ENCODE measurements at regions not wholly inside any gene's neighbourhood (a gene's known extent, or its start where the extent isn't known, plus 50 kb on each side); places are given as distances from the start of the nearest gene placed in this dataset.
"Not testable (repeated sequence)": the region's sequence is repeated elsewhere in the genome, so short reads cannot be mapped to it uniquely, and the experiment has no call there.

DNA sequence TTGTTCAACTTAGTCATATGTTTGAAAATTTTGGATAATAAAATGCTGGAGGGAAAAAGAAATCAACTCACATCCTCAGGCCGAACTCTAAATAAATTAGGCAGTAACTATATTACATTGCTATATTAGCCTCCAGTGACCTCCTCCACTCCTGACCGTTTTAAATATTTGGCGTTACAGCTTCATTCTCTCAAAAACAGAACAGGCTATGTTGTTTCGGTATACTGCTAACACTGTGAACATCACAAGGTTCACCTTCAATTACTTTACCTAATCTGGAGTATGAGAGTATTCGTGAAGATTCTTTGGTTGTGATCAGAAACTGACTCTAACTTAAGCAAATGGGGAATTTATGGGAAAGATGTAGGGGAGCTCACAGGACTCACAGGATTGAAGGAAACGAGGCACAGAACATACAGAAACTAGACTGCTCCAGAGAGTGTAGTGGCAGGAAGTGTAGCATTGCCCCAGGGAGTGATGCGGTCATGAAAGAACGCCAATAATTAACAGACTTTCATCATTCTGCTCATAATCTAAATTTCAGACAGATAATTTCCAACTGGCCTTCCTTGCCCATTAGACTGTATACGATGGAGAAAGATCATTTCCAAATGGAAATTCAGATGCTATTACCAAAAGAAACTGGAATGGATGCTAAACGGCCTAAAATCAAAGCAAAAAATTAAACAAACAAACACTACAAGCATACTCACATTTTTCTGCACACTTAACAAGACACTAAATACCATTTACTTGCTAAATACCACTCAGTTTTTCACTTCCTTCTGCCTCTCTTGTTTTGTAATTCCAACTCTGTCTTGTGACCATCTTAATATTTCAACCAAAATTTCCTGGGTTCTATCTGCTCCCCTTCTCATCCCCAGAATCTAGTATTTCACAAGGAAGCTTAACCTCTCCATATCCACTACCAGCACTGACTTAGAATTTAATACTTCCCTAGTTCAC is 110.1 kb upstream of the LPAR1 start:
- DNase-seq, result no peak

DNA sequence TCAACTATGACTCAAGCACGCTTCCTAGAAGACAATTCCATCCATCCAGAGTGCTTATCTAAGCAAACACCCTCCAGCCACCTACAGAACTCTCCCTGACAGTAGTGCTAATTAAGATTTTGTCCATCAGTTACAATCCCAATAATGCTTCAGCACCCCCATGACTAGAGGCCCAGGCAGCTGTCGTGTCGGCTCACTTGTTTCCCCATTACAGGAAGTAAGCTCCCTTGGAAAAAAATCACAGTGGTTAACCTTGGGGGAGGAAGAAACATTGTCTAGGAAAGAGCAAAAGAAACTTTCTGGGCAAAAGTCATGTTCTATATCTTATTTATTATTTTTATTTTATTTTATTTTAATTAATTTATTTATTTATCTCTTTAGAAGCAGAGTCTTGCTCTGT is 108.8 kb upstream of the LPAR1 start:
- no peak for DNase-seq

DNA sequence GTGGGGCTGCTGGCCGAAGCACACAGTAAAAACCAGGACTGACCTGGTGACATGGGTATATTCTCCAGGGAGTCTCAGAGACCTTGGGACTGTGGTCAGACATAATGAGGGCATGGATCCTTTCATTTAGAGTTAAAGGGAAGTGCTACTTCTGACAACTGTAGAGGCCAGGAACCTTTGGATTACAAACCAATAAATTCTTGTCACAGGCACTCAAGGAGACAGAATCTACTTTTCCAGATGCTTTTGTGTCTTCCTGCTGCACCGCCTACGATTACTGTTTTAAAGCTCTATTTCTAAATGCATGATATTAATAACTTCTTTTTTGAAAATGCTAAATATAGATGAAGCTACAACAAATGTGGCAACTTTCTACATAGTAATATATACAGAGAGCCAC is 106.5 kb upstream of the LPAR1 start:
- no peak for DNase-seq

DNA sequence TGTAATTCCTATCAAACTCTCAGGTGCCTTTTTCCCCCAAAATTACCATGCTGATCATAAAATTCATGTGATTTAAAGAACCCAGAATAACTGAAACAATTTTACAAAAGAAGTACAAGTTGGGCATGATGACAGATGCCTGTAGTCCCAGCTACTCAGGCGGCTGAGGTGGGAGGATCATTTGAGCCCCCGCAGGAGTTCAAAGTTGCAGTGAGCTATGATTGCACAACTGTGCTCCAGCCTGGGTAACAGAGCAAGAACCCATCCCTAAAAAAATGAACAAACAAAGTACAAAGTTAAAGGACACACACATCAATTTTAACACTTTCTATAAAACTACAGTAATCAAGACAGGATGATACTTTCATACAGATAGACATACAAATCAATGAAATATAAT is 97.9 kb upstream of the LPAR1 start:
- no peak for DNase-seq

DNA sequence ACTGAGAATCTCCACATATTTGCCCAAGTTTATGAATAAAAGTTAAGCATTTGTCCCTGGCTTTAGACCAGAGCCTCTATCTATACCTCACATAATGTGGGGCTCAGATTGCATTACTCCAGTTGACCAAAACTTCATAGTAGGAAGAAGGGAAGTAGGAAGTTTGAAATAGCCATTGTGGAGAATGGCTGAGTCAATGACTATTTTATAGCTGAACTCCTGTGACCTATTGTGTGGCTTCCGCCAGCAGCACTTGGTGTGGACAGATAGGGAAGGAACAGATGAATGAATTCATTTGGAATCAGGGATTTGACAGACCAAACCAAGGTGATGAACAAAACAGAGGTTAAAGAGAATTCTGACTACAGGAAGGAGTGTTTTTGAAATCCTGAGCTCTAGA is 92.9 kb upstream of the LPAR1 start:
- DNase-seq, result no peak

DNA sequence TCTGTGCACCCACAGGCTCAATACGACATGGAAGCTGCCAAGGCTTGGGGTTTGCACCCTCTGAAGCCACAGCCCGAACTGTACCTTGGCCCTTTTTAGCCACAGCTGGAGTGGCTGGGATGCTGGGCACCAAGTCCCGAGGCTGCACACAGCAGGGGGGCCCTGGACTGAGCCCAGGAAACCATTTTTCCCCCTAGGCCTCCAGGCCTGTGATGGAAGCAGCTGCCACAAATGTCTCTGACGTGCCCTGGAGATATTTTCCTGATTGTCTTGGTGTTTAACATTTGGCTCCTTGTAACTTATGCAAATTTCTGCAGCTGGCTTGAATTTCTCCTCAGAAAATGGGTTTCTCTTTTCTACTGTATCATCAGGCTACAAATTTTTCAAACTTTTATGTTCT is 82.3 kb upstream of the LPAR1 start:
- no peak for DNase-seq

DNA sequence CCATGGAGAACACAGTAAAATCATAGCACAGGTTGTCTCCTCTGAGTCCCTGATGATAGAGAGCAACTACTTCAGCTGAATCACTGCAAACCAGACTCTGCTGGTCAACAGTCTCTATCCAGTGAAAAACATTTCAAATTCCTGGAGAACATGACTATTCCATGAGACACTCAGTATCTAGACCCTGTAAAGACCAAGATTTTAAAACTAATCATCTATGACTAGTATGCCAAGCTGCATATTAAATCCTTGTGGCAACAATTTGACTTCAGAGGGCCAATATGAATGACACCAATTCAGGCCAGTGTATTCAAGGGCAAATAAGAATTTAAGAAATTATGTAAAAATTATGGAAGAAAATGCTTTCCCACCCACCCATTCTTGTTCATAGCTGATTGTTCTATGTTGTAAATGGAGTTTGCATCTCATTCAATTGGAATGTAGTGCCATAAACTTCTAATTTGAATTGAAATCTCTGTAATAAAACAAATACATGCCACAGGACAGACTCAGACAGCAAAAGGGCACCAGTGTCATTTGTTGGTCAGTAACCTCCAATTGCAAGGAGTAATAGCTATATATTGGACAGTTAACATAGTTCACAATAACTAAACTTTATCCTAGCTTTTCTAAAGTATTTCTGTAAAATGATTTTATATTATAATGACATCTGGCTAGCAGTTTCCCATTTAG is 80.1 kb upstream of the LPAR1 start:
- DNase-seq, result no peak

DNA sequence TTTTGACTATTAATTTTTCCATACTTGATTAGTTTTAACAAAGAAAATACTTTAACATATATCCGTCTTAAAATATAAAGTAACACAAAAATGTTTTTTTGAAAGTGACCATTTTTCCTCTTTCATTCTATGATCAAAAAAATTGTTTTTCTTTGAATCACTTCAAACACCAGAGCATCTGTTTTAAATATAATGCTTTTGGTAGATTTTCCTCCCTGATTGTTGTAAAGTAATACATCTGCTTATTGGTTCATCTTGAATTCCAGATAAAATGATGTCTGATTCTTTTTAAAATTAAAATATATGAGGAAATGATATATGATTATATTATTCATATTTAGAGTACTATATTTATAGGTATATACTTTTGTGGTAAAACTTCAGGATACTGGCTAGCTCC is 76.2 kb upstream of the LPAR1 start:
- no peak for DNase-seq

DNA sequence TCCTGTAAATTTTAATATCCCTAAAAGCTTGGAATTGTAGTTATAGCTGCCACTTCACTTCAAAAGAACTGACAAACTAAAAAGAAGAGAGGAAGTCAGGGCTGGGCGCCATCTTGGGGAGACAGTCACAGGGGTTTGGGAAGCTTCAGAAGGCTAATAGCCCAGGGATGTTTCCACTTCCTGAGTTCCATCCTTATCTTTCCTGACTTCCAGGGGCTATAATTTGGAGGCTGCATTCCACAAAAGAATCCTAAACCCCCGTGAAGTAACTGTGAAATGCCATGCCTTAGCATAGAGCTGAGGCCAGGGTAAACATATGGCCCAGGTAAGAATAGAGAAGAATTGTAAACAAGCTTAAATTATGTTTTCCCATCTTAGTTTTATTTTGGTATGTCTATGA is 75.4 kb upstream of the LPAR1 start:
- no peak for DNase-seq

DNA sequence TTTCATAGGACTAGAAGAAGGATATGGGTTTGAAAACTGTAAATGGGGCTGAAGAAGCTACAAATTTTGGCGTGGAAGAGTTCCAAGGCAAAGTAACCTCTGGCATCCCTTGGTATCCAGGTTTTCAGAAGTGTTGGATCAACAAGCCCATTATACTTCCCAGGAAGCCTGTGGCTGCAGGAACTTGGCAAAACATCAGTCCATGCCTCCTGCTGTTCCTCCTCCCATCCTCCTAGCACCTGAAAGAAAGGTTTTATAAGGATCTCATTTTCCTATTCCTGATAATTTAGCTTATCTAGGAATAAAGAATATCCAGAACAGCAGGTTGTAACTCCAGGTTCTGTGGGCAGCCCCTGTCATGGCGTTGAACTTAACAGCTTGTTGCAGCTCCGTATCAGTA is 72.5 kb upstream of the LPAR1 start:
- DNase-seq, result no peak

DNA sequence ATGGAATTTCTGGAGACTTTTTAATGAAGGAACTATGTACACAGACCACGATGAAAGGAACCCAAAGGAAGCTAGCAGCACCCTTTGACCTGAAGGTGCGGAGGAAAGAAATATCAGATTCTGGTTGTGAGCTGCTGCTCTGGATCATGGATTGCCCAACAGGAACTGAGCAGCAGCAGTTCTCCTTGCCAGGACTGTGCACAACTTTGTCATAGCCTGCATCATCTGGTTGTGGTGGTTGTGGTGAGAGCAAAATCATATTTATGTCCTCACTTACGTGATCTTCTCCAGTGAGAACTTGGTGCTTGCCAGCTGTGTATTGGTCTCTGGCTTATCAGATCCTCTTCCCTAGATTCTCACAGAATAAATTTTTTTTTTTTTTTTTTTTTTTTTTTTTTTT is 70.7 kb upstream of the LPAR1 start:
- DNase-seq, result peak; percentile 14

DNA sequence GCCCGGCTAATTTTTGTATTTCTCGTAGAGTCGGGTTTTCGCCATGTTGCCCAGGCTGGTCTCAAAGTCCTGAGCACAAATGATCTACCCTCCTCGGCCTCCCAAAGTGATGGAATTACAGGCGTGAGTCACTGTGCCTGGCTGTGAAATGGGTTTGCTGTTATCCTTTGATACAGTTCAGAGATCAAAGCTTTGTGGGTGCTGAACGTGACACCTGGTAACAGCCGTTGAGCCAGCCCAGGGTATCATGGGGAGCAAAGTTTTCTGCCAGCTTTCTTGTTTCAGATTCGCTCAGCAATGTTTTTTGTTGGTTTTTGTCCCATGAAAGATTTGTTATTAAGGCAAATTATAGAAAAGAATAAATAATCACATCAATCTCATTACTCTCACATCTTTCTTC is 68.9 kb upstream of the LPAR1 start:
- DNase-seq, result no peak

DNA sequence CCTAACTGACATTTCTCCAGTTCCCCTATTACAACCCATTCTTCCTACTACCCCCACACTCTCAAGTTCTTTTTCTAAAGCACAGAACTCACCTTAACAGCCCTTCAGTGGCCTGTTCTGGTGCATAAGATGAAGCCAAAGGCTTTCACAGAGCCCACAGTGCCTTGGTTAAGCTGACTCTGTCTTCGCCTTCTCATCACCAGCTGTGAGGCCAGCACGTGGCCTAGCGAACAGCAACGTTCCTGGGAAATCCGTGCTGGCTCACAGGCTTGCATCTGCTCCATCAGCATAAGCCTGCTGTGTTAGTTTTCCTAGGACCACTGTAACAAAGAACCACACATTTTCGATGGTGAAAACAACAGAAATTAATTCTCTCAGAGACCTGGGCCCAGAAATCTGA is 67.9 kb upstream of the LPAR1 start:
- no peak for DNase-seq

DNA sequence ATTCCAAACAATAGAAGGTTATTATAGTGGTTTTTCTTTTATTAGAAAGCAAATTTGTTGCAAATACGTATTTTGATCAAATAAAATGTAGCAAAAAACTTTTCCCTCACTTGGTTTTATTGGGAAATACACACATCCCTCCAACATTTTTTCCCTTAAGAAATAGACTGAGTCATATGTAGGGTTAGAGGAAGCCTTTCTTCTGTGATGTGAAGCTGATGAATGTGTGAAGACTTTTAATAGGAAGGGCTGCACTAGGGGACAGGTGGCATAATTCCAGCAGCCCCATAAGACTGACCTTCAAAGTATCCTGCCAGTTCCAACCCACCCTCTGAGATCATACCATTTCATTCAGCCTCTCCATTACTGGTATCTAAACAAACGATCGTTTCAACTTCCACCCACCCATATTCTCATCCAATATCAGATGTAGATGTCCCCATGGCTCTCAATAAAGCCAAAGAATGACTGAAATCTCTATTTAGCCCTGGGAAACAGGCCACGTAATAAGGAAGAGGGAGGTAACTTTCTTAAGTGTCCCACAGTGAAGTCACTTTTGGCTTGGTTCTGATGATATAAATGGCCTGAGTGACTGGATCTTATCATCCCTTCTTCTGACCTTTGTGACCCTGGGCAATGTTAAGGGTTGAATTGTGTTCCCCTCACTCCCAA is 64.7 kb upstream of the LPAR1 start:
- DNase-seq, result no peak

DNA sequence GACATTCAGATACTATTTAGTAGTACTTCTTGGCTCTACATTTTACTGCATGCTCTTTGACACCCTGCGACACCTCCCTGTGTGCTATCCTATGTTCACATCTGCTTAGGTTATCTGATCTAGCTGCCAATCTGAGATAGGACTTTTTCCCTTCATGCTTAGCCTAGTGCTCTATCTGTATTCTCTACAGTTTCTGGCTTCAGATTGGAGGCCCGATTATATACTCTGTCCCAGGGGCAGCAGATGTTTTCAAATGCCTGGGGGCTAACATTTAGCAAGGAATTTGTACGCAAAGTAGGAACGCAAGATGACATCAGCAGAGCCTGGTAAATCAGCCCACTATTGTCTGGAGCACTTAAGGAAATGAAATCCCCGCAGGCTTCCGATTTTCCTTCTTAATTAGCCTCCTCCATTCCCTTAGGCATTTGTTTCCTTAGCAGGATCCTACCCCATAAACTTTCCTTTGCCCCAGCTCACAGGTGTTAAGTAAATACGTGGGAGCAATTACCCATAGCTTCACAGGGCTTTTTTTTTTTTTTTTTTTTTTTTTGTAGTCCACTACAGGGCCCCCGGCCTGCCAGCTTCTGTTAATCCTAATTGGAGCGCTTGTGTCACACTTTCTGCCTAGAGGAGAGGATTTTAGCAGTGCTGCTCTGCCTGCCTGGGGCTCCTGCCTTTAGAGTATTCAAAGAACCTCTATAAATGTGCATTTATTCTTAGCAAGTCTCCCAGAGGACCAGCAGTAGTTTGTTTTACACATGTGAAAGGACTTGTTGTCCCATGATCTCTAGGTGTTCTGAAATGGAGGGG is 61.1 kb upstream of the LPAR1 start:
- DNase-seq, result no peak

DNA sequence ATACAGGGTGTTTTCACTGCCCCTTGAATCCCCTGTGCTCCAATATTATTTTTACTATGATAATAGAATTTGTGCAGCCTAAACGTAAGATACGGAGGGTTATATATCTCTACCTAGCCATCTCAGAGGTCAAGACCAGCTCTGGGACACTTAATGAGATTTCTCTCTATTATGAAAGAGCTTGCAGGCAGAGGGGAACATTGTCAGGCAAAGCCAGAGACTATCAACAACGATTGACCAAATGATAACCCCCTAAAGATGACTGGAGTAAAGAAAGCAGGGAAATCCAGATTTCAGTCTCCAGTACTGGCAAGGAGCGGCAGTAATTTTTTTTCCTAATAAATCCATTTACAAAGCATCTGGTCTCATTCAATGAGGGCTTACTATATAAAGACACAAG is 59.8 kb upstream of the LPAR1 start:
- no peak for DNase-seq

DNA sequence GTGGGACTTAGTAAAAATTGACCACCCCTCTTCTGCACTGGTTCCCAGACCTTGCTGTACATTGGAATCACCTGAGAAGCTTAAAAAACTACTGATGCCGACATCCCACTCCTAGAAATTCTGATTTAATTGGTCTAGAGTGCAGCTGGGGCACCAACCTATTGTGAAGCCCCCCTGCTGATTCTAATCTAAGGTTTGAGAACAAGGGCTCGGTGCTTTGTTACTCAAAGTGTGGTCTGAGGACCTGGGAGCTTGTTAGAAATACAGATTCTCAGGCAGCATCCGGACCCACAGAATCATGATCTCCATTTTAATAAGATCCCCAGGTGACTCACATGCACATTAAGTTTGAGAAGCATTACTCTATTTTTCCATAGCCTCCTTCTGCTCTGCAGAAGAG is 57.8 kb upstream of the LPAR1 start:
- no peak for DNase-seq

DNA sequence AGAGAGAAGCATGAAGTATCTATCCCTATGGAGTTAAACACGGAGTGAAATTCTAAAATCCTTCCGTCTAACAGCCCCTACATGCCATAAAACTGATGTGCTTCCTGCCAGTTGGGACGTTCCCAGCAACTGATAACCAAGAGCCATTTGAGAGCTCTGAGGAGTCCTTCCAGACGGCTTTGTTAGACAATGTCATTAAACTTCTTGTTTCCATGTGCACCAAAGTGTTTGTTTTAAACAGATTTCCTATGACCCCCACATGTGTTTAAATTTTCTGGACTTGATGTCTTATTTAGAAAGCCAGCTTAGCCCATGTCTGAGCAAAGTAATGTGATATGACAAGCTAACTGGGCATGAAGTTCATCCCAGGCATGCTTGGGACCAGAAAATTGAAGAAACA is 57.2 kb upstream of the LPAR1 start:
- DNase-seq, result no peak

DNA sequence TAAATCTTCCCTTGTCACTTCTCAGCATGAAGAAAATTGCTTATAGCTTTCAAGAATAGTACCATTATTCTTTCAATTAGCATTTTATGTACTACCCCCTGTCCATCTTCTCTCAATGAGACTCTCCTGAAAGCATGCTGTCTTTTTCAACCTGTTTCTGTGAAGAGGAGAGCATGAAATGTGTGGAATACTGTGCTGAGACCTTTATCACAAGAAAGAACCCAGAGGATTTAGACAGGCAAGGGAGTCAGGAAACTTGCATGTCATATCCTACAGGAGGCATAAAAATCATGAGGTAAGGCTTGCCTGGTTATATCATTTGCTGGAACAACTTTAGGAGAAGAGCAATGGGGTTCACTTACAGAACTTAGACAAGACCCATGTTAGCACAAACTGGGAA is 56.7 kb upstream of the LPAR1 start:
- no peak for DNase-seq

DNA sequence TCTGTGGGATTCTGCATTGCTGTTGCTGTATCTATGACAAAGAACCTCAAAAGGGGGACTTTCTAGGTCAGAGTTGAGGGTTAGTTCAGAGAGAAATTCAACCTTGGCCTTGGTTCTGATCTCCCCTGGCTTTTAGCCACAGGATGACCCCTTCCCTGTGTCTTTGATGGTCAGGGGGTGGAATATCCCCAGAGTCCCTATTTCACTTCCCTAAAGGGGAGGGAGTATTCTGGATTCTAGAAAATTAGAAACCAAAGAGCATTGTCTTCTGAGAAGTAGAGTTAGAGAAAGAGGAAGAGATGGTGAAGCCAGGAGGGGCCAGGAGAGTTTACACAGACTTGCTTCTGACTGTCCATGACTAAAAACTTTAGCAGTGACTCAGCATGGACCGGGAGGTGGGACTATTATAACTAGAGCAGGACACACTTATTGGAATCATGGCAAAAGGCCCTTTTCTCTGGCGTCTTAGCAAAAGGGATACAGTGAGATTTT is 56.2 kb upstream of the LPAR1 start:
- DNase-seq, result peak; percentile 10

DNA sequence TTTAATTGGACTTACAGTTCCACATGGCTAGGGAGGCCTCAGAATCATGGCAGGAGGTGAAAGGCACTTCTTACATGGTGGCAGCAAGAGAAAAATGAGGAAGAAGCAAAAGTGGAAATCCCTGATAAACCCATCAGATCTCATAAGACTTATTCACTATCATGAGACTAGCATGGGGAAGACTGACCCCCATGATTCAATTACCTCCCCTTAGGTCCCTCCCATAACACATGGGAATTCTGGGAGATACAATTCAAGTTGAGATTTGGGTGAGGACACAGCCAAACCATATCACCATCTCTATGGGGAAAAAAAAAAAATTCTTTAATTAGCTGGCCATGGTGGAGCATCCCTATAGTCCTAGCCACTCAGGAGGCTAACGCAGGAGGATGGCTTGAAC is 53.9 kb upstream of the LPAR1 start:
- not testable (repeated sequence) for DNase-seq
